Suppressor macrophage treated with lipopolysaccharide for 1 hour (primary cell): ENCODE measurements at regions not wholly inside any gene's neighbourhood (a gene's known extent, or its start where the extent isn't known, plus 50 kb on each side); places are given as distances from the start of the nearest gene placed in this dataset.
"Not testable (repeated sequence)": the region's sequence is repeated elsewhere in the genome, so short reads cannot be mapped to it uniquely, and the experiment has no call there.

Source experiments
- DNase-seq, 3 donors: peaks; one replicate each; pipeline ENCODE4 v3.0.0-alpha.2; 2020 to 2022

DNA sequence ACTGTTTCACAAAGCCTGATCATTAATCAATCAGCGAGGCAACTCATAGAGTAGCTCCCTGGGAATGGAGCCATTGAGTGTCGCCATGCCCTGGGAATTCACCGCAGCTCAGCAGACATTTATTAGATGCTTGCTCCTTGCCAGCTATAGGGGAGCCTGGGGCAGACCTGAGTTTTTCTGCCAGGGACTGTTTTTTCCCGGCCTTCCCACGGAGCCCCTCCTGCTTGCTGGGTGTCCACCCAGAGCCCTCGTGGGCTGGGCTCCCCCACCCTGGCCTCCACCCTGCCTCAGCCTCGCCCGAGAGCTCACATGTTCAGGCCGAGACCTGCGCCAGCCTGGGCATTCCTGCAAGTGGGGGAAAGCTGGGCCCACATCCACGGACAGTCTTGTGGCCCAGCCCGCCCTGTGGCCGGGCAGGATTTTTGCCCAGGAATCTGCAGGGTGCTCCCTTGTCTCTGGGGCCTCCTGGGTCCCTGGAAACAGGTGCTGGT is 64.9 kb downstream of the SMIM38 start:
- no peak for DNase-seq

- no peak for DNase-seq
These were observed 65.4 kb downstream of the SMIM38 start for GRCh38 chr11:69221086-69221485.

GRCh38 chr11:69221636-69222035 is 65.9 kb downstream of the SMIM38 start:
- not testable (repeated sequence) for DNase-seq

DNA sequence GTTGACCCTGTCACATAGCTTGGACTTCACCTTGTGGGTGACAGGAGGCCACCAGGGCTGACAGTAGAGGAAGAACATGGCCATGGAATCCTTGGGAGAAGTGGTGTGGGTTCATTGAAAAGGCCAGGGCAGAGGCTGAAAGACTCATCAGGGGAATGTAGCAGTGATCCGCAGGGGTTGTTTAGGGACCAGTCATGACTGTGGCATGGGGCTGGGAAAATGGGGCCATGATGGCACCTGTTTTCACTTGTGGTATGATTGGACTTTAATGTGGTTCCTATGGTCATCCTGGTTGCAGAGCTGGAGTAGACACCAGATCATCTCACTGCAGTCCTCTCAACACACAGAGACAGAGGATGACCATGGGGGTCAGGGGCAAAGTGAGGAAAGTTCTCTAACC is 66.7 kb upstream of the MYEOV start:
- no peak for DNase-seq

- DNase-seq, result peak in 2 of 3 donors; percentile 18 to 22
These were observed 64.4 kb upstream of the MYEOV start for GRCh38 chr11:69229511-69229910.

- no peak for DNase-seq
These were observed 63.0 kb upstream of the MYEOV start for GRCh38 chr11:69230856-69231425.

GRCh38 chr11:69231466-69232018 is 62.4 kb upstream of the MYEOV start:
- no peak for DNase-seq

- no peak for DNase-seq
These were observed 60.9 kb upstream of the MYEOV start for GRCh38 chr11:69232821-69233743.

GRCh38 chr11:69233744-69234570 is 60.0 kb upstream of the MYEOV start:
- DNase-seq, result no peak

DNA sequence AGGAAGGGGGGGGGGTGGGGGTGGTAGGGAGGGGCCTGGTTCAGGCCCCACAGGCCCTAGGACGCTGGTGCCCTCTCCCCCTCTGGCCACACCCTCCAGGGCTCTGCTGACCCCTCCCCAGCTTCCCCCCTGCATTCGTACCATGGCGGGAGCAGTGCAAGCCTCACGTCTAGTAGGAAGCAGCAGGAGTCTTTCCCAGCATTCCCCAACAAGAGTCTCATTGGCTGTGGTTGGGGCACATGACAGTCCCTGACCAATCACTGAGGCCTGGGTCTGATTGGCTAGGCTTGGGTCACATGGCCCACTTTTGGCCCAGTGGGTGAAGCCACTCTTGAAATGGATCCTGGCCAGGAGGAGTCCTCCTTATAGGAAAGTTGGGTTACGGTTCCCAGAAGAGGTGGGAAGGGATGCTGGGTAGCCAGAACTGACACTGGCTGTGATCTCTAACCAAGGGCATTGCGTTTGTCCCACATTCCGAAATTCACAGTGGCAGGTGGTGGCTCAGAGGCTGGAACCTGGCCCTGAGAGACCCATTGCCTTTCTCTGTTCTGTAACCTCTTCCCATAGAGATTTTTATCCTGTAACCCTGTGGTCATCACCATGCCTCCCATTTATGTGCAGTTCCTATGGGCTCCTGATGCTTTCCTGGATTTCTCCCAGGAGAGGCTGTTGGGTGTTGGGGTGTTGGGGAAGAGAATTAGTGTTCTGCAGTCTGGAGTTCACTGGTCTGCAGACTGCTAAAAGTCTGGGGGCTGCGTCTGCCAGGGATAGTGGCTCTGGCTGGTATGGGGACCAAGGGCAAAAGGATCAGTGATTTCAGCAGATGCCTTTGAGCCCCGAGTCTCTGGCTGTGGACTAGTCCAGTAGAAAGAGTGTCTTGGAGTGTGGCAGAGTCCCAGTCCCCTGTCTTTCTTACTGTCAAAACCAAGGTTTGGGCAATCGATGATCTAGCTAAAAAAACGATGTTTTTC is 58.9 kb upstream of the MYEOV start:
- no peak for DNase-seq

DNA sequence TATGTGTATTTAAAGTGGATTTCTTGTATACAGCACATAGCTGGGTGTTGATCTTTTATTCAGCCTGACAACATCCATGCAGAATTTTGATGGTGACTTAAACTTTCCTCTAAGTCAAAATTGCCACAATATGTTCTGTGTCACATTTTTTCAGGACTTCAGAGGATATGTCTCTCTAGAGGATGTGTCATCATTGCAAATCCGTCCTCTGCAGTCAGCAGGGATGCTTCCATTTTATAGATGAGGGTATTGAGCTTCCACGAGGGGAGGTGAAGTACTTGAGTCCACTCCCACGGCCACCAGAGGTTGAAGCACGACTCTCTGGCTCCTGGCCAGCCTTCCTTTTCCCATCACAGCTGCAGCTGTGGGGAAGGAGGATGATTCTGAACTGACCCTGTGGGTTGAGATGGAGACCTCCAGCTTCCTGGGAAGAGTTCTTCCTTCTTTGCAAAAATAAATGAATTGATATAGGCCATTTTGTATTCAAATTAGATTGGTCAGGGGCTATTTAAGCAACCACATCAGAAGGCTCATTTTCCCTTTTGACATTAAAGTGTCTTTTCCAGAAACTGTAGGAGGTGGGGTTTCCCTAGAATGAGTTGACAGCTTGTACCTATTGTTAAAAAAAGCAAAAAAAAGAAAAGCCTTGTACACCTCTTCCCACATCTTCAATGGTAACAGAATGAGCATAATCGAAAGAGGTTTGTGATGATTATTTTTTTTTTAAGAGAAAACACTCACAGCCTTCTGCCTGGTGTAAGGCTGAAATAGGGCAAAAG is 55.2 kb upstream of the MYEOV start:
- DNase-seq, result peak; percentile 41 to 68 (median 51)

DNA sequence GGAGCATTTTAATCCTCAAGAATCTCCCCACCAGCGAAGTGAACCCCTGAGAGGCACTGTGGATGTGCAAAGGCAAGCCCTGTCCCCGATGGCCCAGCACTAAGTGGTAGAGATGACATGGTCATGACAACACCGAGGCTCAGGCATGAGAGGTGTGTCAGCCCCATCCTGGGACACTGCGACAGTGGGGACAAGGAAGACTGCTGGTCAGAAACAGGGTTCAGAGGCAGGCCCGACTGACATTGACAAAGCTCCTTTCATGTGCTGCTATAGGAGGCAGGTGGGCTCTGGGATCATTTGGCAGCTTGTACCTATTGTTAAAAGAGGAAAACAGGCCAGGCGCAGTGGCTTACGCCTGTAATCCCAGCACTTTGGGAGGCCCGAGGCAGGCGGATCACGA is 54.3 kb upstream of the MYEOV start:
- no peak for DNase-seq

- peak; percentile 40 to 55 (median 43) for DNase-seq
These were observed 53.5 kb upstream of the MYEOV start for GRCh38 chr11:69240332-69241074.

- peak in 1 of 3 donors; percentile 18 for DNase-seq
These were observed 52.7 kb upstream of the MYEOV start for GRCh38 chr11:69241075-69241740.

GRCh38 chr11:69241844-69242243 is 52.1 kb upstream of the MYEOV start:
- DNase-seq, result no peak

GRCh38 chr11:69242266-69242920 is 51.6 kb upstream of the MYEOV start:
- DNase-seq, result peak; percentile 35 to 50 (median 36)

DNA sequence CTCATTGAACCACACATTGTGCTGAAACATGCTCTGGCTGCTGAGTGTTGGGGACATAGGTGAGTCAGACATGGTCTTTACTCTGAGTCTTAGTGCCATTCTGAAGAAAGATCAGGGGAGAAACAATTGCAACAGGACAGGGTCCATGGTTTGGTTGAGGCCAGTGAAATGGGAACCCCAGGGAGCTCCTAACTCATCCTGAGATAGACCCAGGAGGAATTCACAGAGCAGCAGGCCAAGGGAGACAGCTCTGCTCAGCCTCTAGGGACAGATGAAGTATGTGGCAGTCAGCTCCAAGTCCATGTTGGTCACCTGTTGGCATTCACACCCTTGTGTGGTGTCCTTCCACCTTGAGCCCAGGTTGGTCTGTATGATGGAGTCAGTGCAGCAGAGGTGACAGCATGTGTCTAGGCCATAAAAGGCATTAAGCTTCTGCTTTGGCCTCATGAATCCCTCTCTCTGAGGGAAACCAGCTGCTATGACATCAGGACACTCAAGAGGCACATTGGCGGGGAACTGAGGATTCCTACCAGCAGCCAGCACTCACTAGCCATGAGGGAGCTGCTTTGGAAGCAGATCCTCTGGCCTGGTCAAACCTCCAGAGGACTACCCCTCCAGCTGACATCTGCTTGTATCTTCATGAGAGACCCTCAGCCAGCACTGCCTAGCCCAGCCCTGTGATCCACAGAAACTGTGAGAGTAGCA is 50.3 kb upstream of the MYEOV start:
- DNase-seq, result no peak
